ENCODE measurements at regions not wholly inside any gene's neighbourhood (a gene's known extent, or its start where the extent isn't known, plus 50 kb on each side); places are given as distances from the start of the nearest gene placed in this dataset.

GRCh38 chrX:28398342-28398741 lies 188.9 kb upstream of the IL1RAPL1 start:
- TF ChIP-seq POLR2A (IDR thresholded peaks at IDR 0.05) (no peak), CTCF (IDR thresholded peaks at IDR 0.05) (no peak), EP300 (IDR thresholded peaks at IDR 0.05) (no peak)

Measured in ovary (tissue), 3 donors.